Activated B cell treated with CpG ODN at 0.5 μM for 24 hours (primary cell): ENCODE measurements at regions not wholly inside any gene's neighbourhood (a gene's known extent, or its start where the extent isn't known, plus 50 kb on each side); places are given as distances from the start of the nearest gene placed in this dataset.

Experiments used
- ATAC-seq: fragments of 200-7000 bp; cut with Tn5 transposase; one replicate; pipeline ENCODE4 v1.10.0; 2021; ENCODE audit warnings: low read depth, mild to moderate bottlenecking, moderate library complexity
- CTCF ChIA-PET: fragments of 350-600 bp; sonication (Branson Sonifier 250); formaldehyde crosslinking; loops from one replicate; lab custom pipeline; 2021; ENCODE audit warnings: antibody characterized with exemption; lab: Charles Lee
- POLR2A ChIA-PET: fragments of 350-600 bp; sonication (Branson Sonifier 250); formaldehyde crosslinking; loops from one replicate; lab custom pipeline; 2021; ENCODE audit warnings: antibody characterized with exemption; lab: Charles Lee
- DNase-seq: peaks from one replicate; pipeline ENCODE4 v3.0.0; 2022
- H3K27ac Mint-ChIP-seq: one replicate; pipeline ENCODE4 v1.8.0; 2020; ENCODE audit warnings: mixed read lengths
- H3K27me3 Mint-ChIP-seq: one replicate; pipeline ENCODE4 v1.8.0; 2021; ENCODE audit warnings: mixed read lengths
- H3K36me3 Mint-ChIP-seq: one replicate; pipeline ENCODE4 v1.8.0; 2021; ENCODE audit warnings: low read depth, mixed read lengths
- H3K4me1 Mint-ChIP-seq: one replicate; pipeline ENCODE4 v1.8.0; 2021; ENCODE audit warnings: mixed read lengths
- H3K4me3 Mint-ChIP-seq: one replicate; pipeline ENCODE4 v1.8.0; 2020; ENCODE audit warnings: mild to moderate bottlenecking, mixed read lengths
- H3K9me3 Mint-ChIP-seq: one replicate; pipeline ENCODE4 v1.8.0; 2020; ENCODE audit warnings: mixed read lengths
- intact Hi-C: fragments of 100-400 bp; cut with micrococcal nuclease; formaldehyde crosslinking; loops from one replicate; pipeline ENCODE4 v1.15.1; 2024
- TF ChIP-seq, protein P1 (sequence below): fragments of 200-600 bp; IDR thresholded peaks from one replicate; pipeline ENCODE4 v1.8.0; 2022; ENCODE audit warnings: antibody characterized with exemption, mild to moderate bottlenecking

DNA sequence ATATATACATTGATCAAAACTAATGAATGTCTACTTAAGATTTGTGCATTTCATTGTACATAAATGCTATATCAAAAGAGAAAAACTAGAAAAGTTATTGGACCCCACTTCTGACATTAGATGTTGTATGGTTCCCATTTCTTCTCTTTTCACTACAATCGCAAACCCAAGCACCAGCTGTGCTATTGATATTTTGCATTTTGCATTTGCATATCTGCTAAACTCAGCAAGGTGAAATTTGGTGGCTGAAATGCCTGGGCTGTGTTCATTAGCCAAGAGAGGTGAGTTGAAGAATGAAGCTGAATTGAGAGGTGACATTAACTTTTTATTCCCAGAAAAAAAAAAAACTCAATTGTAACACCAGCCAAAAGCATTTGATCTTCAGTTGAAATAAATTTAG is 232.1 kb upstream of the TENT5A start:
- CTCF ChIA-PET, result no interaction called here
- POLR2A ChIA-PET, result no interaction called here
- Mint-ChIP-seq H3K4me1 (no peaks in the 10 kb centered on the region), H3K9me3 (peaks cover 3% of the 10 kb centered on the region), H3K27ac (no peak overlapping the region), H3K27me3 (no peaks in the 10 kb centered on the region), H3K36me3 (no peaks in the 10 kb centered on the region), H3K4me3 (no peak overlapping the region)
- TF ChIP-seq, protein P1, sequence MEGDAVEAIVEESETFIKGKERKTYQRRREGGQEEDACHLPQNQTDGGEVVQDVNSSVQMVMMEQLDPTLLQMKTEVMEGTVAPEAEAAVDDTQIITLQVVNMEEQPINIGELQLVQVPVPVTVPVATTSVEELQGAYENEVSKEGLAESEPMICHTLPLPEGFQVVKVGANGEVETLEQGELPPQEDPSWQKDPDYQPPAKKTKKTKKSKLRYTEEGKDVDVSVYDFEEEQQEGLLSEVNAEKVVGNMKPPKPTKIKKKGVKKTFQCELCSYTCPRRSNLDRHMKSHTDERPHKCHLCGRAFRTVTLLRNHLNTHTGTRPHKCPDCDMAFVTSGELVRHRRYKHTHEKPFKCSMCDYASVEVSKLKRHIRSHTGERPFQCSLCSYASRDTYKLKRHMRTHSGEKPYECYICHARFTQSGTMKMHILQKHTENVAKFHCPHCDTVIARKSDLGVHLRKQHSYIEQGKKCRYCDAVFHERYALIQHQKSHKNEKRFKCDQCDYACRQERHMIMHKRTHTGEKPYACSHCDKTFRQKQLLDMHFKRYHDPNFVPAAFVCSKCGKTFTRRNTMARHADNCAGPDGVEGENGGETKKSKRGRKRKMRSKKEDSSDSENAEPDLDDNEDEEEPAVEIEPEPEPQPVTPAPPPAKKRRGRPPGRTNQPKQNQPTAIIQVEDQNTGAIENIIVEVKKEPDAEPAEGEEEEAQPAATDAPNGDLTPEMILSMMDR, result no peak
- DNase-seq, result no peak
- intact Hi-C loops, result no loop called here
- ATAC-seq, result no peak

DNA sequence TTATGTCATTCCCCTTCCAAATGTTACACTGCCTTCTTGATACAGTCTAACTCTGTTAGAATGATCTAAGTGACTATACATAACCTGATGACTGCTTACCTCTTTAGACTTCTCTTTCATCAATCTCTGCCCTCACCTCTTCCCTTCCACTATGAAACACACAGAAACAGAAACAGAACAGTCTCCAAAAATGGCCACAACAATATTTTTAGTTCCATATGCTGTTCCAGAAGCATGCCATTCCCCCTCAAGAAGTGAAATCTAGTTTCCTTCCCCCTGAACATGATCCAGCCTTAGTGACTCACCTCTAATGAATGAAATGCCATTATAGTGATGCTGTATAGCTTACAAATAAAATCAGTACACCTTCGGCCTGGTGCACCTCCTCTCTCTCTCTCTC is 229.3 kb upstream of the TENT5A start:
- Mint-ChIP-seq H3K36me3 (no peaks in the 10 kb centered on the region), H3K27ac (no peak overlapping the region), H3K4me3 (no peak overlapping the region), H3K4me1 (peaks cover 2% of the 10 kb centered on the region), H3K27me3 (no peaks in the 10 kb centered on the region), H3K9me3 (peaks cover 6% of the 10 kb centered on the region)
- POLR2A ChIA-PET, result no interaction called here
- TF ChIP-seq, protein P1, result no peak
- intact Hi-C loops, result no loop called here
- CTCF ChIA-PET, result no interaction called here
- DNase-seq, result no peak
- no peak for ATAC-seq

DNA sequence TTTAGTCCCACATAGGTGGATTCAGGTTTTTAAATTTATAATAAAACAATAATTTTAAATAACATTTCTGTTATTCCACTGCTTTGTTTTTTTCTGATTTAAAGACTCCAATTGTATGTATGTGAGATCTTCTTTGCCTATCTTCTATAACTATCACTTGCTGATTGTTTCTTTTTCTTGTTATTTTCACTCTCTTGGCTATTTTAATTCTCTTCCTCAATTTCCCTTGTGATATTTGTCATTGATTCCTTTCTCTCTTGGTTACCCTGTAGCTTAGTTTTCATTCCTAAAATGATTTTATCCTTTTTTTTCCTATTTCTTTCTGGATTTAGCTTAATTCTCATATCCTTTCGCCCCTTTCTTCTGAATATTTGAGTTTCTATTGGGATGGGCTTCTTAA is 227.3 kb upstream of the TENT5A start:
- ATAC-seq, result no peak
- intact Hi-C loops, result no loop called here
- TF ChIP-seq, protein P1, result no peak

DNA sequence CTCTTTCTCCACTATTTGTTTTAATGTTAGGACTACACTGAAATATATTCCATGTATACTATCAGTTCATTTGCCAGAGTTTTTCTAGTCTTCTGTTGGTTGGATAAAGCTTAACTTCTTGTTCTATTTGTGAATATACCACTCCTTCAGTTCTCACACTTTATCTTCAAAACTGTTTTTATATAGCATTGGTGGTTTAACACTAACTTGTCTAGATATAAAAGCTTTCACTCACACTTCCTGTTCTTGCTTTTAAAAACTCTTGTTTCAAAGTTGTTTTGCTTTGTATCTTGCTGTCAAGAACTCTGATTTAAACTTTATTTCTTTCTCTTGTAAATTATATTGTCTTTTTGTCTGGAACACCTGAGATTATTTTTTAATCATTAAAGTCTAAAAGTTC is 226.8 kb upstream of the TENT5A start:
- H3K27ac Mint-ChIP-seq, result no peak overlapping the region
- H3K4me3 Mint-ChIP-seq, result no peak overlapping the region
- peaks cover 6% of the 10 kb centered on the region for H3K9me3 Mint-ChIP-seq
- ChIA-PET CTCF (no interaction called here), POLR2A (no interaction called here)
- DNase-seq (no peak), ATAC-seq (no peak)
- peaks cover 2% of the 10 kb centered on the region for H3K4me1 Mint-ChIP-seq
- no peaks in the 10 kb centered on the region for H3K36me3 Mint-ChIP-seq
- H3K27me3 Mint-ChIP-seq, result no peaks in the 10 kb centered on the region
- intact Hi-C loops, result no loop called here
- TF ChIP-seq, protein P1, result no peak

More for the DNA sequence above, 227.3 kb upstream of the TENT5A start:
- no peak overlapping the region for H3K4me3 Mint-ChIP-seq
- no peaks in the 10 kb centered on the region for H3K27me3 Mint-ChIP-seq
- H3K27ac Mint-ChIP-seq, result no peak overlapping the region
- H3K4me1 Mint-ChIP-seq, result peaks cover 2% of the 10 kb centered on the region
- no peak for DNase-seq
- H3K36me3 Mint-ChIP-seq, result no peaks in the 10 kb centered on the region
- ChIA-PET POLR2A (no interaction called here), CTCF (no interaction called here)
- peaks cover 5% of the 10 kb centered on the region for H3K9me3 Mint-ChIP-seq

DNA sequence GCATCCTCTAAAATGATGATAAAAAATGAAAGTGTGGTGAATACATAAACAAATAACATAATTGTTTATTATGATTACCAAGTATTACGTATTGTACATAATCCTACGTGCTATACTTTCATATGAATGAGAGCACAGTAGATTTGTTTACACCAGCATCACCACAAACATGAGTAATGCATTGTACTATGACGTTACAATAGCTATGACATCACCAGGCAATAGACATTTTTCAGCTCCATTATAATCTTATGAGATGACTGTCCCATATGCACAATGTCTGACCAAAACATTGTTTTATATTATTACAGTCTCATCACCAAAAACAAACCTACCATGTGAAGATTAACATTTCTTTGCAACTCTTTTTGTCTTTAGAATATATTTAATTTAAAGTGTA is 225.7 kb upstream of the TENT5A start:
- ATAC-seq (no peak), DNase-seq (no peak)
- intact Hi-C loops, result no loop called here
- no peaks in the 10 kb centered on the region for H3K27me3 Mint-ChIP-seq
- no peaks in the 10 kb centered on the region for H3K36me3 Mint-ChIP-seq
- TF ChIP-seq, protein P1, result no peak
- H3K9me3 Mint-ChIP-seq, result peaks cover 6% of the 10 kb centered on the region
- no peak overlapping the region for H3K27ac Mint-ChIP-seq
- ChIA-PET CTCF (no interaction called here), POLR2A (no interaction called here)
- H3K4me3 Mint-ChIP-seq, result no peak overlapping the region
- H3K4me1 Mint-ChIP-seq, result peaks cover 2% of the 10 kb centered on the region
